MCF 10A (cell line): ENCODE measurements at regions not wholly inside any gene's neighbourhood (a gene's known extent, or its start where the extent isn't known, plus 50 kb on each side); places are given as distances from the start of the nearest gene placed in this dataset.
"Not testable (repeated sequence)": the region's sequence is repeated elsewhere in the genome, so short reads cannot be mapped to it uniquely, and the experiment has no call there.

Experiments
- BruUV-seq: library from RNA; stranded (reverse); fragments of 400-500 nt; replicated peaks from 2 replicates; lab custom pipeline; 2021; lab: Mats Ljungman, UMichigan
- CTCF ChIA-PET: fragments of 300-600 bp; sonication (Branson Sonifier 250); formaldehyde crosslinking; extraction: SDS; loops from one replicate; lab custom pipeline; 2021; ENCODE audit warnings: antibody characterized with exemption, inconsistent platforms; lab: Yijun Ruan, JAX
- POLR2A ChIA-PET: fragments of 300-600, 350-650 bp; sonication (Branson Sonifier 250); formaldehyde crosslinking; extraction: SDS; loops from one replicate; lab custom pipeline; 2020; ENCODE audit warnings: antibody characterized with exemption, inconsistent platforms; lab: Yijun Ruan, JAX
- DNase-seq: peaks from one replicate; pipeline ENCODE4 v3.0.0-alpha.2; 2018; ENCODE audit not compliant: unreplicated experiment
- H3K27ac Mint-ChIP-seq: one replicate; pipeline ENCODE4 v1.8.0; 2022; ENCODE audit warnings: mild to moderate bottlenecking, low read depth, mixed read lengths; ENCODE audit not compliant: unreplicated experiment
- H3K27me3 Mint-ChIP-seq: one replicate; pipeline ENCODE4 v1.8.0; 2022; ENCODE audit warnings: mixed read lengths; ENCODE audit not compliant: insufficient read depth, unreplicated experiment
- H3K36me3 Mint-ChIP-seq: one replicate; pipeline ENCODE4 v1.8.0; 2022; ENCODE audit warnings: mild to moderate bottlenecking, moderate library complexity, mixed read lengths; ENCODE audit not compliant: insufficient read depth, unreplicated experiment
- H3K4me1 Mint-ChIP-seq: one replicate; pipeline ENCODE4 v1.8.0; 2022; ENCODE audit warnings: mixed read lengths; ENCODE audit not compliant: insufficient read depth, unreplicated experiment
- H3K4me3 Mint-ChIP-seq: one replicate; pipeline ENCODE4 v1.8.0; 2022; ENCODE audit warnings: mild to moderate bottlenecking, moderate library complexity, mixed read lengths; ENCODE audit not compliant: unreplicated experiment
- H3K9me3 Mint-ChIP-seq: one replicate; pipeline ENCODE4 v1.8.0; 2022; ENCODE audit warnings: mixed read lengths; ENCODE audit not compliant: unreplicated experiment
- CTCF ChIP-seq: fragments of 200-600 bp; IDR thresholded peaks from one replicate; pipeline ENCODE4 v1.8.0; 2022; ENCODE audit warnings: antibody characterized with exemption, mild to moderate bottlenecking; ENCODE audit not compliant: unreplicated experiment
- intact Hi-C: fragments of 100-400 bp; cut with micrococcal nuclease; formaldehyde crosslinking; loops from 2 replicates; pipeline ENCODE4 v1.14.1; 2022

GRCh38 chr10:10745291-10745690, 272.4 kb upstream of the CELF2 start:
- CTCF ChIA-PET, result interaction anchor here (0.7 kb wide), 1 partner anchor 1072 kb away, joined by 3 read pairs; no protein-coding TSS in a partner anchor
- H3K27me3 Mint-ChIP-seq, result no peaks in the 10 kb centered on the region
- H3K4me1 Mint-ChIP-seq, result no peaks in the 10 kb centered on the region
- intact Hi-C loops, result no loop called here
- no peak overlapping the region for H3K27ac Mint-ChIP-seq
- BruUV-seq, result no TSS peak
- H3K4me3 Mint-ChIP-seq, result no peak overlapping the region
- H3K36me3 Mint-ChIP-seq, result no peaks in the 10 kb centered on the region
- POLR2A ChIA-PET, result no interaction called here
- no peak for TF ChIP-seq CTCF
- peaks cover 7% of the 10 kb centered on the region for H3K9me3 Mint-ChIP-seq
- DNase-seq, result no peak

GRCh38 chr10:10755490-10755889, 262.2 kb upstream of the CELF2 start:
- TF ChIP-seq CTCF, result no peak
- no peaks in the 10 kb centered on the region for H3K4me1 Mint-ChIP-seq
- no peaks in the 10 kb centered on the region for H3K27me3 Mint-ChIP-seq
- no peaks in the 10 kb centered on the region for H3K9me3 Mint-ChIP-seq
- no peak overlapping the region for H3K27ac Mint-ChIP-seq
- POLR2A ChIA-PET, result no interaction called here
- H3K36me3 Mint-ChIP-seq, result no peaks in the 10 kb centered on the region
- BruUV-seq, result no TSS peak
- H3K4me3 Mint-ChIP-seq, result no peak overlapping the region
- DNase-seq, result no peak
- intact Hi-C loops, result no loop called here
- CTCF ChIA-PET, result no interaction called here

DNA sequence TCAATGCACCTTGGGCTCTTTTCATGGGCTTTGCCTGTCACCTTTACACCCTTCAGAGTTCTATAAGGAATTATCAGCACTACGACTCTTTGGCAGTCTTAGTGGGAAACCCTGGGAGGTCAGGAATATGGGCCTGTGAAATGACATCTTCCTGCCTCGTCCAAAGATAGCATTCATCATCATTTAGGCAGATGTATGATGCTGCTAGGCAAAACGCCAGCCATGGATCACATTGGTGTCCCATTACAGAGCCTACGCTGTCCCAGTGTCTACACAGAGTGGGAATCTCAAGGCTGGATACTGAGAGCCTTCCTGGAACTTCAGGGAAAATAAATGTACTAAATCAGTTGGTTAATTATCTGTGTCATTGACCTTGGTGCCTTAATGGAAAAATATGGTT, 259.4 kb upstream of the CELF2 start:
- Mint-ChIP-seq H3K4me1 (no peaks in the 10 kb centered on the region), H3K9me3 (no peaks in the 10 kb centered on the region), H3K36me3 (no peaks in the 10 kb centered on the region), H3K27ac (no peak overlapping the region), H3K4me3 (no peak overlapping the region), H3K27me3 (no peaks in the 10 kb centered on the region)
- intact Hi-C loops, result no loop called here
- POLR2A ChIA-PET, result no interaction called here
- no TSS peak for BruUV-seq
- DNase-seq, result no peak
- CTCF ChIA-PET, result no interaction called here
- TF ChIP-seq CTCF, result no peak

GRCh38 chr10:10759806-10760205, 257.9 kb upstream of the CELF2 start:
- intact Hi-C loops, BruUV-seq, CTCF ChIA-PET, H3K27me3 Mint-ChIP-seq, DNase-seq, H3K27ac Mint-ChIP-seq, H3K4me1 Mint-ChIP-seq, H3K4me3 Mint-ChIP-seq, H3K9me3 Mint-ChIP-seq, H3K36me3 Mint-ChIP-seq: not testable (repeated sequence)
- POLR2A ChIA-PET, result interaction anchor here (0.7 kb wide), 1 partner anchor 752 kb away, joined by 3 read pairs; no protein-coding TSS in a partner anchor

GRCh38 chr10:10765017-10765416, 252.7 kb upstream of the CELF2 start:
- no peak for TF ChIP-seq CTCF
- no peaks in the 10 kb centered on the region for H3K36me3 Mint-ChIP-seq
- no peaks in the 10 kb centered on the region for H3K27me3 Mint-ChIP-seq
- ChIA-PET CTCF (interaction anchor here (0.7 to 0.8 kb wide), 2 partner anchors 556 to 1422 kb away, joined by 3 read pairs; no protein-coding TSS in a partner anchor), POLR2A (no interaction called here)
- H3K27ac Mint-ChIP-seq, result no peak overlapping the region
- intact Hi-C loops, result no loop called here
- H3K4me3 Mint-ChIP-seq, result no peak overlapping the region
- no peaks in the 10 kb centered on the region for H3K9me3 Mint-ChIP-seq
- no TSS peak for BruUV-seq
- H3K4me1 Mint-ChIP-seq, result no peaks in the 10 kb centered on the region
- DNase-seq, result no peak
